HepG2 (cell line): ENCODE measurements at regions not wholly inside any gene's neighbourhood (a gene's known extent, or its start where the extent isn't known, plus 50 kb on each side); places are given as distances from the start of the nearest gene placed in this dataset.

Source experiments
- ATAC-seq: fragments of 200-7000 bp; cut with Tn5 transposase; 3 replicates; pipeline ENCODE4 v1.9.1; 2020; ENCODE audit warnings: mild to moderate bottlenecking, moderate library complexity
- BruUV-seq: library from RNA; stranded (reverse); fragments of 400-500 nt; replicated peaks from 2 replicates; lab custom pipeline; 2021; lab: Mats Ljungman, UMichigan
- CTCF ChIA-PET: fragments of 300-600 bp; formaldehyde crosslinking; extraction: SDS; loops from one replicate; lab custom pipeline; 2021; ENCODE audit warnings: low total read pairs, inconsistent platforms, low intra/inter-chr PET ratio; lab: Yijun Ruan, JAX
- POLR2A ChIA-PET: fragments of 350-600 bp; sonication (Branson Sonifier 250); formaldehyde crosslinking; loops from one replicate; lab custom pipeline; 2020; ENCODE audit warnings: antibody characterized with exemption, inconsistent platforms; lab: Yijun Ruan, JAX
- DNase-seq: peaks from one replicate; pipeline ENCODE4 v3.0.0-alpha.2; 2015; ENCODE audit warnings: low spot score
- FAIRE-seq: peaks from 3 replicates; lab custom pipeline; 2011; peaks lifted over from hg19 to GRCh38; lab: Jason Lieb, UNC
- H2AFZ ChIP-seq: one replicate; pipeline ENCODE4 v1.6.1; 2011; ENCODE audit warnings: low read length, inconsistent platforms
- H3K27ac ChIP-seq: fragments of 300-600 bp; 3 replicates; pipeline ENCODE4 v1.8.0; 2011; ENCODE audit warnings: mixed run types, mild to moderate bottlenecking, mixed read lengths, low read length, inconsistent platforms; ENCODE audit not compliant: insufficient read depth; ENCODE audit errors: extremely low read length
- H3K27me3 ChIP-seq, 2 experiments: fragments of 200-600 bp in 1 of 2; 2 replicates in 1 of 2; 3 replicates in 1 of 2; pipeline versions ENCODE4 v1.6.0 to v1.8.0; 2011; ENCODE audit warnings: low read length in 2 of 2, mild to moderate bottlenecking in 2 of 2, moderate library complexity in 2 of 2, inconsistent platforms in 1 of 2; ENCODE audit not compliant: insufficient read depth in 2 of 2, control insufficient read depth in 1 of 2
- H3K36me3 ChIP-seq, 2 experiments: fragments of 200-600 bp in 1 of 2; replicated peaks in 1 of 2; 2 replicates in 1 of 2; 3 replicates in 1 of 2; pipeline versions ENCODE4 v1.5.1 to v1.8.0; 2011; ENCODE audit warnings: low read length in 2 of 2, inconsistent platforms in 1 of 2; ENCODE audit not compliant: insufficient read depth in 2 of 2, control insufficient read depth in 1 of 2
- H3K4me1 ChIP-seq: 2 replicates; pipeline ENCODE4 v1.5.1; 2012; ENCODE audit warnings: low read length, inconsistent platforms; ENCODE audit not compliant: insufficient read depth
- H3K4me2 ChIP-seq: 2 replicates; pipeline ENCODE4 v1.6.0; 2011; ENCODE audit warnings: low read depth, low read length, inconsistent platforms
- H3K4me3 ChIP-seq, 3 experiments: fragments of 200-600 bp in 1 of 3; sonication (generic), shearing (Covaris generic) in 1 of 3; replicated peaks in 1 of 3; 2 replicates each; pipeline ENCODE4 v1.5.1; 2011 to 2016; ENCODE audit warnings: low read length in 3 of 3, inconsistent platforms in 2 of 3, low read depth in 2 of 3, mild to moderate bottlenecking in 2 of 3, control low read depth in 1 of 3, mixed read lengths in 1 of 3; ENCODE audit not compliant: insufficient read depth in 1 of 3
- H3K79me2 ChIP-seq: one replicate; pipeline ENCODE4 v1.6.1; 2011; ENCODE audit warnings: low read length, inconsistent platforms; ENCODE audit not compliant: insufficient read depth
- H3K9ac ChIP-seq: 2 replicates; pipeline ENCODE4 v1.6.0; 2011; ENCODE audit warnings: mild to moderate bottlenecking, low read depth, low read length, inconsistent platforms; ENCODE audit not compliant: insufficient read depth
- H3K9me3 ChIP-seq: 2 replicates; pipeline ENCODE4 v1.5.1; 2012; ENCODE audit warnings: mild to moderate bottlenecking, low read length
- H4K20me1 ChIP-seq: 2 replicates; pipeline ENCODE4 v1.6.0; 2011; ENCODE audit warnings: inconsistent platforms, mild to moderate bottlenecking, low read length, moderate library complexity; ENCODE audit not compliant: insufficient read depth
- ATF1 ChIP-seq: IDR thresholded peaks from 2 replicates; pipeline ENCODE4 v1.6.1; 2016; ENCODE audit warnings: mild to moderate bottlenecking, control low read depth
- ATF7 ChIP-seq, 2 experiments: fragments of 450-650 bp in 1 of 2; sonication (generic) in 1 of 2; formaldehyde crosslinking in 1 of 2; IDR thresholded peaks; 2 replicates each; pipeline versions ENCODE4 v1.4.0 to v1.6.1; 2016 to 2020; ENCODE audit warnings: antibody characterized with exemption in 1 of 2, mild to moderate bottlenecking in 1 of 2, missing genetic modification reagents in 1 of 2
- BRD4 ChIP-seq: sonication (generic); formaldehyde crosslinking; IDR thresholded peaks from 2 replicates; pipeline ENCODE4 v1.4.0; 2020; ENCODE audit warnings: missing genetic modification reagents
- FOXA3 ChIP-seq: IDR thresholded peaks from 2 replicates; pipeline ENCODE4 v1.6.1; 2016; ENCODE audit warnings: missing genetic modification reagents, missing compliant biosample characterization
- GABPA ChIP-seq, 2 experiments: IDR thresholded peaks; 2 replicates each; pipeline ENCODE4 v1.6.1; 2011 to 2016; ENCODE audit warnings: low read depth in 2 of 2, low read length in 1 of 2, missing biosample characterization in 1 of 2, missing genetic modification characterization in 1 of 2
- KAT7 ChIP-seq: IDR thresholded peaks from 2 replicates; pipeline ENCODE4 v1.6.1; 2018; ENCODE audit warnings: borderline replicate concordance, missing compliant biosample characterization
- KLF12 ChIP-seq: sonication (generic); formaldehyde crosslinking; IDR thresholded peaks from 2 replicates; pipeline ENCODE4 v1.4.0; 2020; ENCODE audit warnings: missing genetic modification reagents, borderline replicate concordance
- RFX3 ChIP-seq: IDR thresholded peaks from 2 replicates; pipeline ENCODE4 v1.6.1; 2016; ENCODE audit warnings: missing biosample characterization, missing genetic modification reagents
- SRSF9 ChIP-seq: fragments of 200-400 bp; formaldehyde crosslinking; IDR thresholded peaks from 2 replicates; pipeline ENCODE4 v1.6.1; 2018; ENCODE audit warnings: borderline replicate concordance, mild to moderate bottlenecking, low read depth, low read length; ENCODE audit not compliant: insufficient read depth, poor library complexity, severe bottlenecking
- TSC22D2 ChIP-seq: sonication (generic); formaldehyde crosslinking; IDR thresholded peaks from 2 replicates; pipeline ENCODE4 v1.5.1; 2020; ENCODE audit warnings: missing genetic modification reagents, mild to moderate bottlenecking, borderline replicate concordance
- ZNF24 ChIP-seq: fragments of 450-650 bp; IDR thresholded peaks from 2 replicates; pipeline ENCODE4 v1.6.1; 2017; ENCODE audit warnings: antibody characterized with exemption, mild to moderate bottlenecking
- ZNF256 ChIP-seq: sonication (generic); formaldehyde crosslinking; conservative IDR thresholded peaks from 2 replicates; pipeline ENCODE4 v1.4.0; 2020; ENCODE audit warnings: missing genetic modification reagents
- ZNF879 ChIP-seq: sonication (generic); formaldehyde crosslinking; IDR thresholded peaks from 2 replicates; pipeline ENCODE4 v1.8.1; 2023; ENCODE audit warnings: missing genetic modification reagents
- WGBS: methylation state at CpG from one replicate; pipeline ENCODE4 v1.1.6; 2017; ENCODE audit warnings: low lambda C conversion rate; 5-methylcytosine and 5-hydroxymethylcytosine counted together
- in situ Hi-C: cut with HindIII; loops from 2 replicates; pipeline ENCODE4 v1.10.0; 2017; ENCODE audit warnings: low pct_unique_long_range_greater_than_20kb; ENCODE audit not compliant: extremely low pct_ligation_motif_present
- intact Hi-C: fragments of 100-400 bp; cut with micrococcal nuclease; formaldehyde crosslinking; loops from one replicate; pipeline ENCODE4 v1.10.0; 2022; ENCODE audit not compliant: unreplicated experiment
- TF ChIP-seq, protein P1 (sequence below): sonication (generic); formaldehyde crosslinking; IDR thresholded peaks from 2 replicates; pipeline ENCODE4 v1.4.0; 2020; ENCODE audit warnings: missing genetic modification reagents
- TF ChIP-seq, protein P2 (sequence below): sonication (generic); formaldehyde crosslinking; IDR thresholded peaks from 2 replicates; pipeline ENCODE4 v1.5.1; 2020; ENCODE audit warnings: missing genetic modification reagents, mild to moderate bottlenecking, borderline replicate concordance
- TF ChIP-seq, protein P3 (sequence below): sonication (generic); formaldehyde crosslinking; IDR thresholded peaks from 2 replicates; pipeline ENCODE4 v1.4.0; 2020; ENCODE audit warnings: missing genetic modification reagents

GRCh38 chr15:25514522-25514921 lies 75.7 kb upstream of the UBE3A start (continued):
- TF ChIP-seq SRSF9, result no peak
- TF ChIP-seq ZNF879, result no peak
- no peak for TF ChIP-seq BRD4
- TF ChIP-seq FOXA3 (CRISPR knock-in tag), result no peak
- TF ChIP-seq ZNF24, result no peak

- POLR2A ChIA-PET, result no interaction called here
Observed at GRCh38 chr15:25512957-25513356, 74.1 kb upstream of the UBE3A start.

More at GRCh38 chr15:25512957-25513356, 74.1 kb upstream of the UBE3A start:
- Histone ChIP-seq H3K4me3 (no peak overlapping the region), H3K9ac (no peak overlapping the region), H3K9me3 (no peaks in the 10 kb centered on the region), H3K36me3 (no peaks in the 10 kb centered on the region), H3K79me2 (no peaks in the 10 kb centered on the region), H3K4me2 (no peak overlapping the region), H3K27ac (no peak overlapping the region), H3K27me3 (no peaks in the 10 kb centered on the region), H2AFZ (no peak overlapping the region), H3K4me1 (no peaks in the 10 kb centered on the region), H4K20me1 (no peaks in the 10 kb centered on the region)
- CTCF ChIA-PET, result no interaction called here
- BruUV-seq, result no TSS peak
- intact Hi-C loops, result no loop called here
- TF ChIP-seq, protein P1, sequence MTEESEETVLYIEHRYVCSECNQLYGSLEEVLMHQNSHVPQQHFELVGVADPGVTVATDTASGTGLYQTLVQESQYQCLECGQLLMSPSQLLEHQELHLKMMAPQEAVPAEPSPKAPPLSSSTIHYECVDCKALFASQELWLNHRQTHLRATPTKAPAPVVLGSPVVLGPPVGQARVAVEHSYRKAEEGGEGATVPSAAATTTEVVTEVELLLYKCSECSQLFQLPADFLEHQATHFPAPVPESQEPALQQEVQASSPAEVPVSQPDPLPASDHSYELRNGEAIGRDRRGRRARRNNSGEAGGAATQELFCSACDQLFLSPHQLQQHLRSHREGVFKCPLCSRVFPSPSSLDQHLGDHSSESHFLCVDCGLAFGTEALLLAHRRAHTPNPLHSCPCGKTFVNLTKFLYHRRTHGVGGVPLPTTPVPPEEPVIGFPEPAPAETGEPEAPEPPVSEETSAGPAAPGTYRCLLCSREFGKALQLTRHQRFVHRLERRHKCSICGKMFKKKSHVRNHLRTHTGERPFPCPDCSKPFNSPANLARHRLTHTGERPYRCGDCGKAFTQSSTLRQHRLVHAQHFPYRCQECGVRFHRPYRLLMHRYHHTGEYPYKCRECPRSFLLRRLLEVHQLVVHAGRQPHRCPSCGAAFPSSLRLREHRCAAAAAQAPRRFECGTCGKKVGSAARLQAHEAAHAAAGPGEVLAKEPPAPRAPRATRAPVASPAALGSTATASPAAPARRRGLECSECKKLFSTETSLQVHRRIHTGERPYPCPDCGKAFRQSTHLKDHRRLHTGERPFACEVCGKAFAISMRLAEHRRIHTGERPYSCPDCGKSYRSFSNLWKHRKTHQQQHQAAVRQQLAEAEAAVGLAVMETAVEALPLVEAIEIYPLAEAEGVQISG (CRISPR knock-in tag), result no peak
- TF ChIP-seq ATF1 (CRISPR knock-in tag) (no peak), ATF7 (IDR thresholded peaks at IDR 0.05) (no peak), ATF7 (CRISPR knock-in tag; IDR thresholded peaks at IDR 0.05) (no peak), KLF12 (CRISPR knock-in tag) (no peak), ZNF256 (CRISPR knock-in tag) (no peak), TSC22D2 (no peak), KAT7 (no peak), RFX3 (no peak), GABPA (IDR thresholded peaks at IDR 0.05; ENCODE audit: low read depth, low read length) (no peak), GABPA (CRISPR knock-in tag; IDR thresholded peaks at IDR 0.05; ENCODE audit: low read depth) (no peak)
- TF ChIP-seq, protein P2, sequence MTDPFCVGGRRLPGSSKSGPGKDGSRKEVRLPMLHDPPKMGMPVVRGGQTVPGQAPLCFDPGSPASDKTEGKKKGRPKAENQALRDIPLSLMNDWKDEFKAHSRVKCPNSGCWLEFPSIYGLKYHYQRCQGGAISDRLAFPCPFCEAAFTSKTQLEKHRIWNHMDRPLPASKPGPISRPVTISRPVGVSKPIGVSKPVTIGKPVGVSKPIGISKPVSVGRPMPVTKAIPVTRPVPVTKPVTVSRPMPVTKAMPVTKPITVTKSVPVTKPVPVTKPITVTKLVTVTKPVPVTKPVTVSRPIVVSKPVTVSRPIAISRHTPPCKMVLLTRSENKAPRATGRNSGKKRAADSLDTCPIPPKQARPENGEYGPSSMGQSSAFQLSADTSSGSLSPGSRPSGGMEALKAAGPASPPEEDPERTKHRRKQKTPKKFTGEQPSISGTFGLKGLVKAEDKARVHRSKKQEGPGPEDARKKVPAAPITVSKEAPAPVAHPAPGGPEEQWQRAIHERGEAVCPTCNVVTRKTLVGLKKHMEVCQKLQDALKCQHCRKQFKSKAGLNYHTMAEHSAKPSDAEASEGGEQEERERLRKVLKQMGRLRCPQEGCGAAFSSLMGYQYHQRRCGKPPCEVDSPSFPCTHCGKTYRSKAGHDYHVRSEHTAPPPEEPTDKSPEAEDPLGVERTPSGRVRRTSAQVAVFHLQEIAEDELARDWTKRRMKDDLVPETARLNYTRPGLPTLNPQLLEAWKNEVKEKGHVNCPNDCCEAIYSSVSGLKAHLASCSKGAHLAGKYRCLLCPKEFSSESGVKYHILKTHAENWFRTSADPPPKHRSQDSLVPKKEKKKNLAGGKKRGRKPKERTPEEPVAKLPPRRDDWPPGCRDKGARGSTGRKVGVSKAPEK (CRISPR knock-in tag), result no peak
- TF ChIP-seq, protein P3, sequence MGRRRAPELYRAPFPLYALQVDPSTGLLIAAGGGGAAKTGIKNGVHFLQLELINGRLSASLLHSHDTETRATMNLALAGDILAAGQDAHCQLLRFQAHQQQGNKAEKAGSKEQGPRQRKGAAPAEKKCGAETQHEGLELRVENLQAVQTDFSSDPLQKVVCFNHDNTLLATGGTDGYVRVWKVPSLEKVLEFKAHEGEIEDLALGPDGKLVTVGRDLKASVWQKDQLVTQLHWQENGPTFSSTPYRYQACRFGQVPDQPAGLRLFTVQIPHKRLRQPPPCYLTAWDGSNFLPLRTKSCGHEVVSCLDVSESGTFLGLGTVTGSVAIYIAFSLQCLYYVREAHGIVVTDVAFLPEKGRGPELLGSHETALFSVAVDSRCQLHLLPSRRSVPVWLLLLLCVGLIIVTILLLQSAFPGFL, result no peak
- no peak for ATAC-seq
- FAIRE-seq, result no peak
- DNase-seq, result no peak
- in situ Hi-C loops, result loop anchor here (10.0 to 25.0 kb wide), 3 partner anchors 202 to 749 kb away; no protein-coding TSS in a partner anchor
- WGBS, result 0% methylated on average over 3 of the region's 3 CpGs
